ENCODE measurements at regions not wholly inside any gene's neighbourhood (a gene's known extent, or its start where the extent isn't known, plus 50 kb on each side); places are given as distances from the start of the nearest gene placed in this dataset.

GRCh38 chr4:38493066-38493465 lies 170.9 kb upstream of the KLF3 start:
- Histone ChIP-seq H3K4me1 (ENCODE audit: insufficient read depth, poor library complexity, severe bottlenecking) (no peaks in the 10 kb centered on the region), H3K27me3 (ENCODE audit: insufficient read depth, poor library complexity, severe bottlenecking) (no peaks in the 10 kb centered on the region), H3K36me3 (ENCODE audit: low read depth) (no peaks in the 10 kb centered on the region; the same call in 1 of the 2 replicates), H3K4me3 (ENCODE audit: severe bottlenecking) (no peak overlapping the region), H3K9me3 (ENCODE audit: severe bottlenecking) (no peaks in the 10 kb centered on the region), H3K27ac (ENCODE audit: poor library complexity, severe bottlenecking) (no peak overlapping the region)
- ATAC-seq (ENCODE audit: low read depth) (no peak), DNase-seq (ENCODE audit: low spot score) (no peak)
- no peak for TF ChIP-seq CTCF (IDR thresholded peaks at IDR 0.05; ENCODE audit: poor library complexity, severe bottlenecking)

- no peak for TF ChIP-seq CTCF (IDR thresholded peaks at IDR 0.05; ENCODE audit: poor library complexity, severe bottlenecking)
- Histone ChIP-seq H3K27me3 (ENCODE audit: insufficient read depth, poor library complexity, severe bottlenecking) (no peaks in the 10 kb centered on the region), H3K4me3 (ENCODE audit: severe bottlenecking) (no peak overlapping the region)
Observed at GRCh38 chr4:38495446-38495845, 168.6 kb upstream of the KLF3 start.

DNA sequence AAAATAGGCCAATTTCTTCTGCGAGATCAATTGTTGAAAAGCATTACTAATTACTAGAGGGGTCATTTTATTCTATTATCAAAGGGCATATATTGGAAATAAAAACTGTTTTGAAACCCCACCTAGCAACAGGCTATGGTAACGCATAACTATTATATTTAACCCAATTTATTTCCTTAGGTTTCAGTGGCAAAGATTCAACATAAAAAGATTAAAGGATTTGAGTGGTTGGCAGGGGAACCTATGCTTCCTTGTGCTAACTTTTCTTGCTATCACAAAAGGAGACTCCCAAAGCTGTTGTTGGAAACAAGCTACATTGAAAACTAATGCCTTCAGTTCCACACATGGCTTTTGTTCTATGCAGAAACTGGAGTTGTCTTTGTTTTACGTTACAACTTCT lies 166.9 kb upstream of the KLF3 start:
- Histone ChIP-seq H3K27me3 (ENCODE audit: insufficient read depth, poor library complexity, severe bottlenecking) (no peaks in the 10 kb centered on the region), H3K4me3 (ENCODE audit: severe bottlenecking) (no peak overlapping the region), H3K9me3 (ENCODE audit: severe bottlenecking) (no peaks in the 10 kb centered on the region), H3K27ac (ENCODE audit: poor library complexity, severe bottlenecking) (no peak overlapping the region), H3K36me3 (ENCODE audit: low read depth) (no peaks in the 10 kb centered on the region; the same call in 1 of the 2 replicates), H3K4me1 (ENCODE audit: insufficient read depth, poor library complexity, severe bottlenecking) (no peaks in the 10 kb centered on the region)
- ATAC-seq (ENCODE audit: low read depth) (no peak), DNase-seq (ENCODE audit: low spot score) (no peak)
- no peak for TF ChIP-seq CTCF (IDR thresholded peaks at IDR 0.05; ENCODE audit: poor library complexity, severe bottlenecking)

More at GRCh38 chr4:38495446-38495845, 168.6 kb upstream of the KLF3 start:
- H3K27ac ChIP-seq (ENCODE audit: poor library complexity, severe bottlenecking) = no peak overlapping the region
- no peaks in the 10 kb centered on the region; the same call in 1 of the 2 replicates for H3K36me3 ChIP-seq (ENCODE audit: low read depth)
- no peaks in the 10 kb centered on the region for H3K9me3 ChIP-seq (ENCODE audit: severe bottlenecking)
- DNase-seq (ENCODE audit: low spot score) = no peak
- H3K4me1 ChIP-seq (ENCODE audit: insufficient read depth, poor library complexity, severe bottlenecking) = no peaks in the 10 kb centered on the region
- ATAC-seq (ENCODE audit: low read depth) = no peak

DNA sequence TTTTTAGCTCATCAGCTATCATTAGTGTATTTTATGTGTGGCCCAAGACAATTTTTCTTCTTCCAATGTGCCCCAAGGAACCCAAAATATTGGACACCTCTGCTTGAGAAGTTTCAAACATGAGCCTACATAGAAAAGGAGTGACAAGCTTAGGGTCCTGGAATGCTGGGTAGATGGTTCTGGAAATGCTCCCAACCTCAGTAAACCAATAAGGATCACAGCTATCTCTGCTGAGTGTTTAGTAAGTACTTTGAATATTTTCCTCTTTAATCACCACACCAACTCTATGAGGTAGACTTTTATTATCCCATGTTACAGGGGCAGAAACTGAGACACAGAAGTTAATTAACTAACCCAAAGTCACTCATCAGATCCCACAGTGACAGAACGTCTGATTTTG lies 164.9 kb upstream of the KLF3 start:
- no peak overlapping the region for H3K4me3 ChIP-seq (ENCODE audit: severe bottlenecking)
- no peaks in the 10 kb centered on the region; the same call in 1 of the 2 replicates for H3K36me3 ChIP-seq (ENCODE audit: low read depth)
- no peak for ATAC-seq (ENCODE audit: low read depth)
- H3K27me3 ChIP-seq (ENCODE audit: insufficient read depth, poor library complexity, severe bottlenecking) = no peaks in the 10 kb centered on the region
- DNase-seq (ENCODE audit: low spot score) = no peak
- no peaks in the 10 kb centered on the region for H3K4me1 ChIP-seq (ENCODE audit: insufficient read depth, poor library complexity, severe bottlenecking)
- H3K9me3 ChIP-seq (ENCODE audit: severe bottlenecking) = no peaks in the 10 kb centered on the region
- no peak overlapping the region for H3K27ac ChIP-seq (ENCODE audit: poor library complexity, severe bottlenecking)
- TF ChIP-seq CTCF (IDR thresholded peaks at IDR 0.05; ENCODE audit: poor library complexity, severe bottlenecking) = no peak

DNA sequence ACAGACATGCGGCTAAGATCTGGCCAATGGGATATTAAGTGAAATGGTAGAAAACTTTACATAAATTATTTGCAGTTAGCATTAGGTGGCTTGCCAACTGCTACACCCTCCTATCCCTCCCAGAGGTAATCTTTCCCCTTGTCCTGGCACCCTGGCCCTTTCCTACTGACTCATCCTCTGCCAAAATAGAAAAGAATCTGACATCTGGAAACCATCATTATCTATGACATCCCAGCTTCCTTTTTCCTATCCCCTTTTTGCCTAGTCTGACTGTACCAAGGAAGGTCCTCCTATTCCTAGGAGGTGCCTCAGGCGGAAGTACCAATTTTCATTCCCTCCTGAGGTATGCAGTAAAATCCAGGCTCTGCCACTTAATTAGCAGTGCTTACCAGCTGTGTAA lies 163.6 kb upstream of the KLF3 start:
- H3K36me3 ChIP-seq (ENCODE audit: low read depth) = no peaks in the 10 kb centered on the region; the same call in 1 of the 2 replicates
- TF ChIP-seq CTCF (IDR thresholded peaks at IDR 0.05; ENCODE audit: poor library complexity, severe bottlenecking) = no peak

More for the DNA sequence above, 163.6 kb upstream of the KLF3 start:
- no peak overlapping the region for H3K27ac ChIP-seq (ENCODE audit: poor library complexity, severe bottlenecking)
- DNase-seq (ENCODE audit: low spot score) (no peak), ATAC-seq (ENCODE audit: low read depth) (no peak)
- no peaks in the 10 kb centered on the region for H3K9me3 ChIP-seq (ENCODE audit: severe bottlenecking)
- H3K4me3 ChIP-seq (ENCODE audit: severe bottlenecking) = no peak overlapping the region
- H3K27me3 ChIP-seq (ENCODE audit: insufficient read depth, poor library complexity, severe bottlenecking) = no peaks in the 10 kb centered on the region
- H3K4me1 ChIP-seq (ENCODE audit: insufficient read depth, poor library complexity, severe bottlenecking) = no peaks in the 10 kb centered on the region

All from RWPE2 (cell line).